Liver (tissue), 8 donors: ENCODE measurements at regions not wholly inside any gene's neighbourhood (a gene's known extent, or its start where the extent isn't known, plus 50 kb on each side); places are given as distances from the start of the nearest gene placed in this dataset.

Experiments used
- DNase-seq: peaks from one replicate; pipeline ENCODE4 v3.0.0-alpha.2; 2017; ENCODE audit warnings: low spot score
- H3K27ac ChIP-seq, 2 donors: one replicate each; pipeline ENCODE4 v1.7.0; 2013; ENCODE audit warnings: inconsistent platforms in 2 of 2, low read length in 2 of 2, control low read depth in 1 of 2, low read depth in 1 of 2, mild to moderate bottlenecking in 1 of 2
- H3K27me3 ChIP-seq, 4 donors: one replicate each; pipeline versions ENCODE4 v1.6.1 to v1.7.0; 2013; ENCODE audit warnings: low read length in 3 of 4, inconsistent platforms in 1 of 4, mild to moderate bottlenecking in 1 of 4, moderate library complexity in 1 of 4; ENCODE audit not compliant: control insufficient read depth in 4 of 4, insufficient read depth in 4 of 4
- H3K36me3 ChIP-seq, 4 donors: one replicate each; pipeline versions ENCODE4 v1.6.1 to v1.7.0; 2013; ENCODE audit warnings: low read length in 3 of 4, mild to moderate bottlenecking in 3 of 4, low read depth in 1 of 4, moderate library complexity in 1 of 4; ENCODE audit not compliant: control insufficient read depth in 4 of 4, insufficient read depth in 3 of 4
- H3K4me1 ChIP-seq, 4 donors: one replicate each; pipeline versions ENCODE4 v1.6.1 to v1.7.0; 2013; ENCODE audit warnings: low read length in 3 of 4, mild to moderate bottlenecking in 3 of 4, moderate library complexity in 1 of 4; ENCODE audit not compliant: control insufficient read depth in 4 of 4, insufficient read depth in 4 of 4
- H3K4me3 ChIP-seq, 3 donors: one replicate each; pipeline versions ENCODE4 v1.6.1 to v1.7.0; 2013; ENCODE audit warnings: low read length in 3 of 3, control low read depth in 1 of 3, low read depth in 1 of 3, mild to moderate bottlenecking in 1 of 3
- H3K9ac ChIP-seq, 2 donors: one replicate each; pipeline ENCODE4 v1.7.0; 2013; ENCODE audit warnings: low read length in 2 of 2, mild to moderate bottlenecking in 2 of 2, moderate library complexity in 2 of 2, control low read depth in 1 of 2, low read depth in 1 of 2
- H3K9me3 ChIP-seq, 4 donors: one replicate each; pipeline versions ENCODE4 v1.6.1 to v1.7.0; 2013; ENCODE audit warnings: low read length in 3 of 4; ENCODE audit not compliant: control insufficient read depth in 4 of 4
- ATF3 ChIP-seq: IDR thresholded peaks from 2 replicates; pipeline ENCODE4 v1.6.1; 2016; ENCODE audit warnings: antibody characterized with exemption
- CTCF ChIP-seq: fragments of 150-350 bp; IDR thresholded peaks from 2 replicates; pipeline ENCODE4 v1.5.1; 2017; ENCODE audit warnings: improper control_type of control experiment, low read depth, low read length; ENCODE audit not compliant: missing input control
- EGR1 ChIP-seq, 2 donors: IDR thresholded peaks; 2 replicates each; pipeline ENCODE4 v1.6.1; 2016 to 2018; ENCODE audit warnings: antibody characterized with exemption in 2 of 2, low read depth in 2 of 2
- FOXA1 ChIP-seq: IDR thresholded peaks from 2 replicates; pipeline ENCODE4 v1.6.1; 2016; ENCODE audit warnings: antibody characterized with exemption
- GABPA ChIP-seq, 2 donors: IDR thresholded peaks in 1 of 2; conservative IDR thresholded peaks in 1 of 2; 2 replicates each; pipeline ENCODE4 v1.6.1; 2016; ENCODE audit warnings: antibody characterized with exemption in 2 of 2, mild to moderate bottlenecking in 1 of 2, moderate library complexity in 1 of 2
- HNF4A ChIP-seq, 2 donors: conservative IDR thresholded peaks; 2 replicates each; pipeline ENCODE4 v1.6.1; 2016; ENCODE audit warnings: antibody characterized with exemption in 2 of 2, mild to moderate bottlenecking in 2 of 2
- HNF4G ChIP-seq: IDR thresholded peaks from 2 replicates; pipeline ENCODE4 v1.6.1; 2016; ENCODE audit warnings: antibody characterized with exemption
- JUND ChIP-seq, 2 donors: IDR thresholded peaks; 2 replicates each; pipeline ENCODE4 v1.6.1; 2016; ENCODE audit warnings: antibody characterized with exemption in 2 of 2
- NR2F2 ChIP-seq: IDR thresholded peaks from 2 replicates; pipeline ENCODE4 v1.6.1; 2016; ENCODE audit warnings: antibody characterized with exemption
- RAD21 ChIP-seq, 2 donors: IDR thresholded peaks; 2 replicates each; pipeline ENCODE4 v1.6.1; 2016; ENCODE audit warnings: antibody characterized with exemption in 2 of 2, mild to moderate bottlenecking in 2 of 2
- REST ChIP-seq: IDR thresholded peaks from 2 replicates; pipeline ENCODE4 v1.6.1; 2016; ENCODE audit warnings: antibody characterized with exemption, mild to moderate bottlenecking
- RXRA ChIP-seq, 2 donors: IDR thresholded peaks; 2 replicates each; pipeline ENCODE4 v1.6.1; 2017 to 2018; ENCODE audit warnings: antibody characterized with exemption in 2 of 2, mild to moderate bottlenecking in 1 of 2
- SP1 ChIP-seq: IDR thresholded peaks from 2 replicates; pipeline ENCODE4 v1.6.1; 2018; ENCODE audit warnings: antibody characterized with exemption, mild to moderate bottlenecking
- TAF1 ChIP-seq: conservative IDR thresholded peaks from 2 replicates; pipeline ENCODE4 v1.6.1; 2016; ENCODE audit warnings: antibody characterized with exemption, mild to moderate bottlenecking
- ZBTB33 ChIP-seq: IDR thresholded peaks from 2 replicates; pipeline ENCODE4 v1.6.1; 2016; ENCODE audit warnings: antibody characterized with exemption
- WGBS: extraction: QIAGEN DNeasy Blood & Tissue Kit; methylation state at CpG from one replicate; pipeline ENCODE4 v1.1.7; 2013; 5-methylcytosine and 5-hydroxymethylcytosine counted together
- donor health status: healthy.
- donor health status: healthy.
- donor health status: healthy.
- donor health status: healthy.
- donor health status: healthy.

GRCh38 chr5:2214910-2215590 lies 332.3 kb upstream of the IRX4 start (continued):
- TF ChIP-seq RAD21 (IDR thresholded peaks at IDR 0.05) (no peak), ATF3 (no peak), JUND (IDR thresholded peaks at IDR 0.05) (no peak), FOXA1 (no peak), RXRA (IDR thresholded peaks at IDR 0.05) (no peak), CTCF (no peak)

GRCh38 chr5:2213121-2213730 lies 330.5 kb upstream of the IRX4 start:
- Histone ChIP-seq H3K4me3 (no peak overlapping the region), H3K9ac (no peak overlapping the region), H3K27me3 (no peaks in the 10 kb centered on the region), H3K36me3 (no peaks in the 10 kb centered on the region), H3K4me1 (no peaks in the 10 kb centered on the region), H3K9me3 (no peaks in the 10 kb centered on the region), H3K27ac (no peak overlapping the region)
- 75% methylated on average over 10 of the region's 10 CpGs for WGBS
- TF ChIP-seq RAD21 (IDR thresholded peaks at IDR 0.05) (no peak), TAF1 (no peak), REST (no peak)
- no peak for DNase-seq

GRCh38 chr5:2212481-2212880 lies 329.8 kb upstream of the IRX4 start:
- Histone ChIP-seq H3K4me3 (no peak overlapping the region), H3K9me3 (no peaks in the 10 kb centered on the region), H3K9ac (no peak overlapping the region), H3K36me3 (no peaks in the 10 kb centered on the region), H3K27me3 (peaks cover 0 to 3% (median 0%) of the 10 kb centered on the region in 4 donors), H3K4me1 (no peaks in the 10 kb centered on the region), H3K27ac (no peak overlapping the region)
- DNase-seq = no peak
- TF ChIP-seq ZBTB33 = no peak
- no peak for TF ChIP-seq EGR1 (IDR thresholded peaks at IDR 0.05; ENCODE audit: low read depth in 2 of 2)
- TF ChIP-seq SP1 = no peak
- TF ChIP-seq GABPA (IDR thresholded peaks at IDR 0.05 in 1 of 2, conservative IDR thresholded peaks at IDR 0.05 in 1 of 2) = no peak
- no peak for TF ChIP-seq HNF4A (conservative IDR thresholded peaks at IDR 0.05)
- no peak for TF ChIP-seq NR2F2
- no peak for TF ChIP-seq JUND (IDR thresholded peaks at IDR 0.05)
- TF ChIP-seq HNF4G = no peak
- TF ChIP-seq CTCF = no peak
- 74% methylated on average over 3 of the region's 3 CpGs for WGBS
